GM21360 (cell line): ENCODE measurements at regions not wholly inside any gene's neighbourhood (a gene's known extent, or its start where the extent isn't known, plus 50 kb on each side); places are given as distances from the start of the nearest gene placed in this dataset.
"Not testable (repeated sequence)": the region's sequence is repeated elsewhere in the genome, so short reads cannot be mapped to it uniquely, and the experiment has no call there.

ENCODE experiments used
- ATAC-seq: cut with Tn5 transposase; IDR thresholded peaks from one replicate; pipeline ENCODE4 v1.9.1; 2021; ENCODE audit warnings: mild to moderate bottlenecking, moderate library complexity; ENCODE audit not compliant: unreplicated experiment

- ATAC-seq: no peak
These were observed 143.2 kb upstream of the ZNF536 start for GRCh38 chr19:30228835-30229524.

- ATAC-seq: no peak
These were observed 142.5 kb upstream of the ZNF536 start for GRCh38 chr19:30229525-30230174.

- no peak for ATAC-seq
These were observed 140.5 kb upstream of the ZNF536 start for GRCh38 chr19:30231408-30232318.

- no peak for ATAC-seq
These were observed 138.8 kb upstream of the ZNF536 start for GRCh38 chr19:30233375-30233774.

- no peak for ATAC-seq
These were observed 136.2 kb upstream of the ZNF536 start for GRCh38 chr19:30235946-30236345.

GRCh38 chr19:30236587-30236986 lies 135.6 kb upstream of the ZNF536 start:
- no peak for ATAC-seq

GRCh38 chr19:30237140-30237539 lies 135.0 kb upstream of the ZNF536 start:
- no peak for ATAC-seq

GRCh38 chr19:30240904-30241695 lies 131.1 kb upstream of the ZNF536 start:
- no peak for ATAC-seq

- no peak for ATAC-seq
These were observed 127.7 kb upstream of the ZNF536 start for GRCh38 chr19:30244533-30244932.

GRCh38 chr19:30245401-30246039 lies 126.7 kb upstream of the ZNF536 start:
- no peak for ATAC-seq

GRCh38 chr19:30249911-30250310 lies 122.3 kb upstream of the ZNF536 start:
- no peak for ATAC-seq

GRCh38 chr19:30252214-30252613 lies 120.0 kb upstream of the ZNF536 start:
- ATAC-seq: no peak

GRCh38 chr19:30253581-30253996 lies 118.6 kb upstream of the ZNF536 start:
- ATAC-seq: no peak

- ATAC-seq: no peak
These were observed 118.0 kb upstream of the ZNF536 start for GRCh38 chr19:30254158-30254557.

GRCh38 chr19:30254789-30255188 lies 117.4 kb upstream of the ZNF536 start:
- no peak for ATAC-seq

- no peak for ATAC-seq
These were observed 116.2 kb upstream of the ZNF536 start for GRCh38 chr19:30255791-30256495.

- ATAC-seq: no peak
These were observed 115.7 kb upstream of the ZNF536 start for GRCh38 chr19:30256496-30256850.

- no peak for ATAC-seq
These were observed 108.3 kb upstream of the ZNF536 start for GRCh38 chr19:30263830-30264381.

GRCh38 chr19:30265918-30266317 lies 106.3 kb upstream of the ZNF536 start:
- ATAC-seq: not testable (repeated sequence)
